K562 (cell line): ENCODE measurements at regions not wholly inside any gene's neighbourhood (a gene's known extent, or its start where the extent isn't known, plus 50 kb on each side); places are given as distances from the start of the nearest gene placed in this dataset.

Experiments
- ATAC-seq: fragments of 200-7000 bp; cut with Tn5 transposase; 3 replicates; pipeline ENCODE4 v1.9.1; 2020; ENCODE audit warnings: moderate library complexity
- BruUV-seq: library from RNA; stranded (reverse); fragments of 400-500 nt; replicated peaks from 2 replicates; lab custom pipeline; 2021; lab: Mats Ljungman, UMichigan
- CTCF ChIA-PET: fragments of 300-600 bp; formaldehyde crosslinking; extraction: SDS; loops from one replicate; lab custom pipeline; 2021; ENCODE audit warnings: low intra/inter-chr PET ratio; lab: Yijun Ruan, JAX
- POLR2A ChIA-PET: fragments of 300-600, 350-650 bp; sonication (Branson Sonifier 250); formaldehyde crosslinking; extraction: SDS; loops from one replicate; lab custom pipeline; 2021; ENCODE audit warnings: antibody characterized with exemption, inconsistent platforms; lab: Yijun Ruan, JAX
- DNase-seq, 4 experiments: peaks; one replicate each; pipeline versions ENCODE4 v3.0.0 to v3.0.0-alpha.2; 2011 to 2018; ENCODE audit warnings: low spot score in 3 of 4, mixed read lengths in 3 of 4; ENCODE audit errors: extremely low read depth in 1 of 4
- FAIRE-seq: peaks from 2 replicates; lab custom pipeline; 2011; peaks lifted over from hg19 to GRCh38; lab: Jason Lieb, UNC
- H2AFZ ChIP-seq: 2 replicates; pipeline ENCODE4 v1.6.0; 2011; ENCODE audit warnings: low read depth, low read length, control low read depth, inconsistent platforms
- H3K27ac ChIP-seq: fragments of 200-600 bp; 3 replicates; pipeline ENCODE4 v1.8.0; 2011; ENCODE audit warnings: low read depth, mild to moderate bottlenecking, control low read depth, inconsistent platforms, low read length, moderate library complexity, mixed read lengths; ENCODE audit errors: extremely low read depth
- H3K27me3 ChIP-seq, 2 experiments: fragments of 300-600 bp in 1 of 2; 2 replicates in 1 of 2; 3 replicates in 1 of 2; pipeline versions ENCODE4 v1.6.0 to v1.8.0; 2011; ENCODE audit warnings: inconsistent platforms in 2 of 2, low read length in 2 of 2, mild to moderate bottlenecking in 1 of 2, mixed read lengths in 1 of 2, moderate library complexity in 1 of 2; ENCODE audit not compliant: control insufficient read depth in 2 of 2, insufficient read depth in 2 of 2
- H3K36me3 ChIP-seq: fragments of 300-600 bp; 3 replicates; pipeline ENCODE4 v1.8.0; 2011; ENCODE audit warnings: mild to moderate bottlenecking, low read length, inconsistent platforms; ENCODE audit not compliant: control insufficient read depth, insufficient read depth
- H3K4me1 ChIP-seq, 2 experiments: fragments of 200-600 bp in 1 of 2; replicated peaks in 1 of 2; 2 replicates in 1 of 2; 3 replicates in 1 of 2; pipeline versions ENCODE4 v1.5.1 to v1.8.0; 2011; ENCODE audit warnings: inconsistent platforms in 2 of 2, low read length in 2 of 2, mild to moderate bottlenecking in 1 of 2, mixed read lengths in 1 of 2, moderate library complexity in 1 of 2; ENCODE audit not compliant: control insufficient read depth in 2 of 2, insufficient read depth in 2 of 2
- H3K4me2 ChIP-seq: 2 replicates; pipeline ENCODE4 v1.6.1; 2011; ENCODE audit warnings: low read length, control low read depth, inconsistent platforms, mixed read lengths; ENCODE audit not compliant: insufficient read depth
- H3K4me3 ChIP-seq: fragments of 200-600 bp; sonication (generic), shearing (Covaris generic); 2 replicates; pipeline ENCODE4 v1.5.1; 2016; ENCODE audit warnings: control low read depth, inconsistent platforms
- H3K79me2 ChIP-seq: fragments of 200-600 bp; 3 replicates; pipeline ENCODE4 v1.8.0; 2011; ENCODE audit warnings: low read length, inconsistent platforms; ENCODE audit not compliant: control insufficient read depth, insufficient read depth
- H3K9ac ChIP-seq, 2 experiments: 2 replicates each; pipeline versions ENCODE4 v1.6.0 to v1.6.1; 2011; ENCODE audit warnings: low read depth in 2 of 2, low read length in 2 of 2, control low read depth in 1 of 2, inconsistent platforms in 1 of 2, mild to moderate bottlenecking in 1 of 2, mixed read lengths in 1 of 2; ENCODE audit not compliant: insufficient read depth in 1 of 2
- H3K9me1 ChIP-seq: one replicate; pipeline ENCODE4 v1.6.0; 2011; ENCODE audit warnings: inconsistent platforms, mild to moderate bottlenecking, low read length, moderate library complexity; ENCODE audit not compliant: control insufficient read depth, insufficient read depth
- H3K9me3 ChIP-seq: replicated peaks from 2 replicates; pipeline ENCODE4 v1.5.1; 2011; ENCODE audit warnings: low read depth, low read length, inconsistent platforms; ENCODE audit not compliant: control insufficient read depth, insufficient read depth
- H4K20me1 ChIP-seq: replicated peaks from 2 replicates; pipeline ENCODE4 v1.6.1; 2011; ENCODE audit warnings: low read length, inconsistent platforms, mixed read lengths; ENCODE audit not compliant: control insufficient read depth, insufficient read depth
- BCLAF1 ChIP-seq, 2 experiments: fragments of 450-650 bp in 1 of 2; IDR thresholded peaks; 2 replicates each; pipeline ENCODE4 v1.6.1; 2011 to 2017; ENCODE audit warnings: low read depth in 2 of 2, antibody characterized with exemption in 1 of 2, borderline replicate concordance in 1 of 2, low read length in 1 of 2, mild to moderate bottlenecking in 1 of 2, mixed read lengths in 1 of 2; ENCODE audit not compliant: control insufficient read depth in 1 of 2
- CREB5 ChIP-seq: fragments of 250-450 bp; sonication (Bioruptor Pico); IDR thresholded peaks from 2 replicates; pipeline ENCODE4 v1.5.0; 2020; ENCODE audit warnings: mild to moderate bottlenecking
- ESRRA ChIP-seq: fragments of 450-650 bp; IDR thresholded peaks from 2 replicates; pipeline ENCODE4 v1.6.1; 2014; ENCODE audit warnings: low read depth, mild to moderate bottlenecking, moderate library complexity, borderline replicate concordance
- HLTF ChIP-seq: fragments of 450-650 bp; IDR thresholded peaks from 2 replicates; pipeline ENCODE4 v1.6.1; 2016
- MCM5 ChIP-seq: fragments of 450-650 bp; IDR thresholded peaks from 2 replicates; pipeline ENCODE4 v1.6.1; 2016; ENCODE audit warnings: low read depth
- NUFIP1 ChIP-seq: fragments of 450-650 bp; IDR thresholded peaks from 2 replicates; pipeline ENCODE4 v1.6.1; 2018; ENCODE audit not compliant: partially characterized antibody
- RFX1 ChIP-seq: fragments of 450-650 bp; IDR thresholded peaks from 2 replicates; pipeline ENCODE4 v1.6.1; 2016; ENCODE audit warnings: mild to moderate bottlenecking, moderate library complexity
- RFX7 ChIP-seq: fragments of 250-450 bp; sonication (Bioruptor Pico); IDR thresholded peaks from 2 replicates; pipeline ENCODE4 v1.5.1; 2021; ENCODE audit warnings: mild to moderate bottlenecking
- USF2 ChIP-seq: sonication (generic); formaldehyde crosslinking; IDR thresholded peaks from 2 replicates; pipeline ENCODE4 v1.5.0; 2020; ENCODE audit warnings: missing genetic modification reagents
- ZNF512 ChIP-seq: IDR thresholded peaks from 2 replicates; pipeline ENCODE4 v1.6.1; 2016; ENCODE audit warnings: missing genetic modification characterization, missing compliant biosample characterization
- WGBS: fragments of 100-300 bp; shearing (Covaris generic); methylation state at CpG from one replicate; pipeline ENCODE4 v1.1.6; 2016; ENCODE audit warnings: low coverage, mixed read lengths; ENCODE audit not compliant: insufficient coverage; ENCODE audit errors: missing lambda C conversion rate; 5-methylcytosine and 5-hydroxymethylcytosine counted together
- in situ Hi-C: fragments of 300-500 bp; cut with MboI; formaldehyde crosslinking; loops from 4 replicates; pipeline ENCODE4 v1.15.0; 2018; ENCODE audit warnings: inconsistent platforms, mixed read lengths
- intact Hi-C: fragments of 100-400 bp; cut with micrococcal nuclease; formaldehyde crosslinking; loops from 2 replicates; pipeline ENCODE4 v1.14.2; 2022

GRCh38 chr22:47610764-47611163 lies 848.3 kb downstream of the TBC1D22A start (continued):
- TF ChIP-seq BCLAF1 (IDR thresholded peaks at IDR 0.05; ENCODE audit: borderline replicate concordance in 1 of 2, control insufficient read depth in 1 of 2, low read depth in 2 of 2, low read length in 1 of 2) (no peak), USF2 (no peak), ESRRA (no peak)

- Histone ChIP-seq H3K4me3 (no peak overlapping the region), H3K27me3 (peaks cover 0 to 40% of the 10 kb centered on the region in 2 experiments; a peak in 2 of 5 replicates), H3K4me2 (no peak overlapping the region), H3K36me3 (no peaks in the 10 kb centered on the region), H3K4me1 (no peaks in the 10 kb centered on the region), H3K9me1 (no peaks in the 10 kb centered on the region), H3K9me3 (no peaks in the 10 kb centered on the region), H3K79me2 (no peaks in the 10 kb centered on the region), H4K20me1 (0 out of 2 replicates have a peak, but pooled peaks cover 3% of the 10 kb centered on the region), H3K9ac (no peak overlapping the region), H3K27ac (no peak overlapping the region), H2AFZ (no peak overlapping the region)
- no TSS peak for BruUV-seq
- DNase-seq (no peak), FAIRE-seq (no peak), ATAC-seq (peak; percentile 38; the same call in 1 of the 3 replicates)
- intact Hi-C loops = no loop called here
- CTCF ChIA-PET = no interaction called here
- WGBS = 12% methylated on average over 9 of the region's 12 CpGs
- POLR2A ChIA-PET = interaction anchor here (1.2 kb wide), 1 partner anchor 20 kb away, joined by 4 read pairs; no protein-coding TSS in a partner anchor
- in situ Hi-C loops = no loop called here
- TF ChIP-seq MCM5 = no peak
- TF ChIP-seq ZNF512 (tag) = no peak
- no peak for TF ChIP-seq CREB5 (CRISPR knock-in tag)
- no peak for TF ChIP-seq BCLAF1 (IDR thresholded peaks at IDR 0.05; ENCODE audit: borderline replicate concordance in 1 of 2, control insufficient read depth in 1 of 2, low read depth in 2 of 2, low read length in 1 of 2)
- TF ChIP-seq RFX7 (CRISPR knock-in tag) = no peak
- TF ChIP-seq HLTF = no peak
- no peak for TF ChIP-seq RFX1
- TF ChIP-seq NUFIP1 = no peak
Measured at GRCh38 chr22:47610281-47610680, 847.8 kb downstream of the TBC1D22A start.
